GM12878 (cell line): ENCODE measurements at regions not wholly inside any gene's neighbourhood (a gene's known extent, or its start where the extent isn't known, plus 50 kb on each side); places are given as distances from the start of the nearest gene placed in this dataset.

ENCODE experiments used
- ATAC-seq: fragments of 200-7000 bp; cut with Tn5 transposase; 3 replicates; pipeline ENCODE4 v1.9.1; 2020; ENCODE audit warnings: mild to moderate bottlenecking, moderate library complexity
- BruUV-seq: library from RNA; stranded (reverse); fragments of 400-500 nt; replicated peaks from 2 replicates; lab custom pipeline; 2021; lab: Mats Ljungman, UMichigan
- CTCF ChIA-PET: fragments of 300-600 bp; sonication (Branson Sonifier 250); formaldehyde crosslinking; extraction: SDS; loops from one replicate; lab custom pipeline; 2021; ENCODE audit warnings: inconsistent platforms; lab: Yijun Ruan, JAX
- POLR2A ChIA-PET: fragments of 350-600 bp; formaldehyde crosslinking; extraction: SDS; loops from one replicate; lab custom pipeline; 2021; ENCODE audit warnings: inconsistent platforms; lab: Charles Lee
- RAD21 ChIA-PET: fragments of 300-600 bp; sonication (Branson Sonifier 250); formaldehyde crosslinking; loops from one replicate; lab custom pipeline; 2023; ENCODE audit warnings: antibody characterized with exemption; ENCODE audit not compliant: unreplicated experiment; lab: Charles Lee
- SMC1A ChIA-PET: fragments of 300-600 bp; sonication (Branson Sonifier 250); formaldehyde crosslinking; loops from one replicate; lab custom pipeline; 2023; ENCODE audit not compliant: unreplicated experiment, uncharacterized antibody; lab: Charles Lee
- DNase-seq: peaks from one replicate; pipeline ENCODE4 v3.0.0-alpha.2; 2011; ENCODE audit warnings: low read depth, low spot score
- FAIRE-seq: peaks from 3 replicates; lab custom pipeline; 2011; peaks lifted over from hg19 to GRCh38; lab: Jason Lieb, UNC
- H2AFZ ChIP-seq: 2 replicates; pipeline ENCODE4 v1.6.0; 2011; ENCODE audit warnings: low read depth, low read length, control low read depth; ENCODE audit not compliant: control insufficient read depth
- H3K27ac ChIP-seq: 2 replicates; pipeline ENCODE4 v1.5.1; 2011; ENCODE audit warnings: control low read depth; ENCODE audit not compliant: control insufficient read depth, insufficient read depth
- H3K27me3 ChIP-seq, 2 experiments: replicated peaks in 1 of 2; 2 replicates each; pipeline versions ENCODE4 v1.6.0 to v1.6.1; 2011; ENCODE audit warnings: low read length in 1 of 2; ENCODE audit not compliant: control insufficient read depth in 2 of 2, insufficient read depth in 2 of 2
- H3K36me3 ChIP-seq, 2 experiments: 2 replicates each; pipeline ENCODE4 v1.5.1; 2011; ENCODE audit warnings: low read length in 1 of 2; ENCODE audit not compliant: control insufficient read depth in 2 of 2, insufficient read depth in 2 of 2
- H3K4me1 ChIP-seq: 2 replicates; pipeline ENCODE4 v1.6.1; 2011; ENCODE audit warnings: mild to moderate bottlenecking, low read length, moderate library complexity, mixed read lengths; ENCODE audit not compliant: control insufficient read depth, insufficient read depth
- H3K4me2 ChIP-seq: 2 replicates; pipeline ENCODE4 v1.6.0; 2011; ENCODE audit warnings: control low read depth; ENCODE audit not compliant: control insufficient read depth, insufficient read depth
- H3K4me3 ChIP-seq: fragments of 200-600 bp; sonication (generic); 2 replicates; pipeline ENCODE4 v1.5.1; 2016
- H3K79me2 ChIP-seq: 2 replicates; pipeline ENCODE4 v1.6.0; 2011; ENCODE audit warnings: low read length; ENCODE audit not compliant: control insufficient read depth, insufficient read depth
- H3K9ac ChIP-seq: 2 replicates; pipeline ENCODE4 v1.8.0; 2011; ENCODE audit warnings: low read length, control low read depth, mixed read lengths; ENCODE audit not compliant: control insufficient read depth, insufficient read depth
- H3K9me3 ChIP-seq: replicated peaks from 3 replicates; pipeline ENCODE4 v1.5.1; 2011; ENCODE audit warnings: mild to moderate bottlenecking, low read length; ENCODE audit not compliant: control insufficient read depth, insufficient read depth
- H4K20me1 ChIP-seq: 2 replicates; pipeline ENCODE4 v1.6.0; 2011; ENCODE audit not compliant: control insufficient read depth, insufficient read depth
- CREB1 ChIP-seq: IDR thresholded peaks from 2 replicates; pipeline ENCODE4 v1.6.1; 2012; ENCODE audit warnings: low read depth, mild to moderate bottlenecking, inconsistent platforms
- NBN ChIP-seq: fragments of 450-650 bp; IDR thresholded peaks from 2 replicates; pipeline ENCODE4 v1.6.1; 2016
- NFIC ChIP-seq: IDR thresholded peaks from 2 replicates; pipeline ENCODE4 v1.6.1; 2012; ENCODE audit warnings: low read depth, mild to moderate bottlenecking, inconsistent platforms, low read length, moderate library complexity
- NFYA ChIP-seq: IDR thresholded peaks from 2 replicates; pipeline ENCODE4 v1.6.1; 2011; ENCODE audit warnings: low read depth, mild to moderate bottlenecking, low read length, improper control_type of control experiment, borderline replicate concordance
- RB1 ChIP-seq: fragments of 450-650 bp; formaldehyde crosslinking; IDR thresholded peaks from 2 replicates; pipeline ENCODE4 v1.6.1; 2017; ENCODE audit warnings: mild to moderate bottlenecking, borderline replicate concordance
- SRF ChIP-seq, 2 experiments: IDR thresholded peaks; 2 replicates each; pipeline ENCODE4 v1.6.1; 2011; ENCODE audit warnings: low read depth in 2 of 2, low read length in 2 of 2, mild to moderate bottlenecking in 1 of 2, moderate library complexity in 1 of 2
- TAF1 ChIP-seq: IDR thresholded peaks from 2 replicates; pipeline ENCODE4 v1.6.1; 2011; ENCODE audit warnings: mild to moderate bottlenecking, low read depth, low read length, borderline replicate concordance
- TCF12 ChIP-seq: IDR thresholded peaks from 2 replicates; pipeline ENCODE4 v1.6.1; 2011; ENCODE audit warnings: low read depth, mild to moderate bottlenecking, low read length
- ZSCAN29 ChIP-seq: fragments of 450-650 bp; IDR thresholded peaks from 2 replicates; pipeline ENCODE4 v1.6.1; 2017; ENCODE audit warnings: mild to moderate bottlenecking, moderate library complexity
- WGBS: methylation state at CpG from one replicate; pipeline ENCODE4 v1.1.6; 2016; ENCODE audit warnings: low lambda C conversion rate; ENCODE audit not compliant: insufficient replicate concordance, insufficient coverage; ENCODE audit errors: missing lambda C conversion rate; 5-methylcytosine and 5-hydroxymethylcytosine counted together
- in situ Hi-C: fragments of 300-500 bp; cut with MboI; formaldehyde crosslinking; loops from 9 replicates; pipeline ENCODE4 v1.14.3; 2018; ENCODE audit warnings: mixed read lengths
- intact Hi-C: fragments of 100-400 bp; cut with micrococcal nuclease; formaldehyde crosslinking; loops from one replicate; pipeline ENCODE4 v1.14.2; 2022; ENCODE audit not compliant: unreplicated experiment
- TF ChIP-seq, protein P1 (sequence below): fragments of 450-650 bp; IDR thresholded peaks from 2 replicates; pipeline ENCODE4 v1.6.1; 2017; ENCODE audit warnings: low read depth, mild to moderate bottlenecking, moderate library complexity
- TF ChIP-seq, protein P2 (sequence below): fragments of 450-650 bp; IDR thresholded peaks from 2 replicates; pipeline ENCODE4 v1.6.1; 2017; ENCODE audit warnings: mild to moderate bottlenecking, low read depth, inconsistent platforms; ENCODE audit not compliant: poor library complexity, severe bottlenecking
- TF ChIP-seq, protein P3 (sequence below): fragments of 450-650 bp; formaldehyde crosslinking; IDR thresholded peaks from 2 replicates; pipeline ENCODE4 v1.5.0; 2022; ENCODE audit warnings: mild to moderate bottlenecking, missing genetic modification characterization
- TF ChIP-seq, protein P4 (sequence below): fragments of 450-650 bp; IDR thresholded peaks from 2 replicates; pipeline ENCODE4 v1.6.1; 2017; ENCODE audit warnings: mild to moderate bottlenecking, moderate library complexity

DNA sequence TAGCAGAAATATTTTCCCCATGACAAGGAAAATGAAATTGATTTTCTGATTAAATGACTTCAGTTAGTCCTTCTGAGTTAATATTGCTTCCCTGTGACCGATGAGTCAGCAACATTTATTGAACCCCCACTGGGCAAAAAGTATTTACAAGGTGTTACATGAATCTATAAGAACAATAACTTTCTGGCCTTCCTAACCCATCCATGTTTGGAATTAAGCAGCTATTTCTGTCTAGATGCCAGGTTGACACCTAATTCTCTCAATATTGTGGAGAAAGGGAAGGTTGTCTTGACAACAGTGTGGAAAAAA is 112.9 kb upstream of the JAZF1 start:
- intact Hi-C loops = no loop called here
- CTCF ChIA-PET = no interaction called here
- POLR2A ChIA-PET = interaction anchor here (1.5 kb wide), 1 partner anchor 27 kb away, joined by 4 read pairs; no protein-coding TSS in a partner anchor
- TF ChIP-seq SRF (IDR thresholded peaks at IDR 0.05; ENCODE audit: low read depth in 2 of 2, low read length in 2 of 2) = no peak
- TF ChIP-seq ZSCAN29 = no peak
- TF ChIP-seq, protein P1, sequence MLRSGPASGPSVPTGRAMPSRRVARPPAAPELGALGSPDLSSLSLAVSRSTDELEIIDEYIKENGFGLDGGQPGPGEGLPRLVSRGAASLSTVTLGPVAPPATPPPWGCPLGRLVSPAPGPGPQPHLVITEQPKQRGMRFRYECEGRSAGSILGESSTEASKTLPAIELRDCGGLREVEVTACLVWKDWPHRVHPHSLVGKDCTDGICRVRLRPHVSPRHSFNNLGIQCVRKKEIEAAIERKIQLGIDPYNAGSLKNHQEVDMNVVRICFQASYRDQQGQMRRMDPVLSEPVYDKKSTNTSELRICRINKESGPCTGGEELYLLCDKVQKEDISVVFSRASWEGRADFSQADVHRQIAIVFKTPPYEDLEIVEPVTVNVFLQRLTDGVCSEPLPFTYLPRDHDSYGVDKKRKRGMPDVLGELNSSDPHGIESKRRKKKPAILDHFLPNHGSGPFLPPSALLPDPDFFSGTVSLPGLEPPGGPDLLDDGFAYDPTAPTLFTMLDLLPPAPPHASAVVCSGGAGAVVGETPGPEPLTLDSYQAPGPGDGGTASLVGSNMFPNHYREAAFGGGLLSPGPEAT = no peak
- TF ChIP-seq NBN = no peak
- no peak for TF ChIP-seq NFYA
- TF ChIP-seq, protein P2, sequence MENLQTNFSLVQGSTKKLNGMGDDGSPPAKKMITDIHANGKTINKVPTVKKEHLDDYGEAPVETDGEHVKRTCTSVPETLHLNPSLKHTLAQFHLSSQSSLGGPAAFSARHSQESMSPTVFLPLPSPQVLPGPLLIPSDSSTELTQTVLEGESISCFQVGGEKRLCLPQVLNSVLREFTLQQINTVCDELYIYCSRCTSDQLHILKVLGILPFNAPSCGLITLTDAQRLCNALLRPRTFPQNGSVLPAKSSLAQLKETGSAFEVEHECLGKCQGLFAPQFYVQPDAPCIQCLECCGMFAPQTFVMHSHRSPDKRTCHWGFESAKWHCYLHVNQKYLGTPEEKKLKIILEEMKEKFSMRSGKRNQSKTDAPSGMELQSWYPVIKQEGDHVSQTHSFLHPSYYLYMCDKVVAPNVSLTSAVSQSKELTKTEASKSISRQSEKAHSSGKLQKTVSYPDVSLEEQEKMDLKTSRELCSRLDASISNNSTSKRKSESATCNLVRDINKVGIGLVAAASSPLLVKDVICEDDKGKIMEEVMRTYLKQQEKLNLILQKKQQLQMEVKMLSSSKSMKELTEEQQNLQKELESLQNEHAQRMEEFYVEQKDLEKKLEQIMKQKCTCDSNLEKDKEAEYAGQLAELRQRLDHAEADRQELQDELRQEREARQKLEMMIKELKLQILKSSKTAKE = no peak
- TF ChIP-seq TCF12 = no peak
- no peak for TF ChIP-seq CREB1
- no peak for TF ChIP-seq RB1
- TF ChIP-seq, protein P3, sequence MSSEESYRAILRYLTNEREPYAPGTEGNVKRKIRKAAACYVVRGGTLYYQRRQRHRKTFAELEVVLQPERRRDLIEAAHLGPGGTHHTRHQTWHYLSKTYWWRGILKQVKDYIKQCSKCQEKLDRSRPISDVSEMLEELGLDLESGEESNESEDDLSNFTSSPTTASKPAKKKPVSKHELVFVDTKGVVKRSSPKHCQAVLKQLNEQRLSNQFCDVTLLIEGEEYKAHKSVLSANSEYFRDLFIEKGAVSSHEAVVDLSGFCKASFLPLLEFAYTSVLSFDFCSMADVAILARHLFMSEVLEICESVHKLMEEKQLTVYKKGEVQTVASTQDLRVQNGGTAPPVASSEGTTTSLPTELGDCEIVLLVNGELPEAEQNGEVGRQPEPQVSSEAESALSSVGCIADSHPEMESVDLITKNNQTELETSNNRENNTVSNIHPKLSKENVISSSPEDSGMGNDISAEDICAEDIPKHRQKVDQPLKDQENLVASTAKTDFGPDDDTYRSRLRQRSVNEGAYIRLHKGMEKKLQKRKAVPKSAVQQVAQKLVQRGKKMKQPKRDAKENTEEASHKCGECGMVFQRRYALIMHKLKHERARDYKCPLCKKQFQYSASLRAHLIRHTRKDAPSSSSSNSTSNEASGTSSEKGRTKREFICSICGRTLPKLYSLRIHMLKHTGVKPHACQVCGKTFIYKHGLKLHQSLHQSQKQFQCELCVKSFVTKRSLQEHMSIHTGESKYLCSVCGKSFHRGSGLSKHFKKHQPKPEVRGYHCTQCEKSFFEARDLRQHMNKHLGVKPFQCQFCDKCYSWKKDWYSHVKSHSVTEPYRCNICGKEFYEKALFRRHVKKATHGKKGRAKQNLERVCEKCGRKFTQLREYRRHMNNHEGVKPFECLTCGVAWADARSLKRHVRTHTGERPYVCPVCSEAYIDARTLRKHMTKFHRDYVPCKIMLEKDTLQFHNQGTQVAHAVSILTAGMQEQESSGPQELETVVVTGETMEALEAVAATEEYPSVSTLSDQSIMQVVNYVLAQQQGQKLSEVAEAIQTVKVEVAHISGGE = no peak
- no peak for TF ChIP-seq TAF1
- TF ChIP-seq, protein P4, sequence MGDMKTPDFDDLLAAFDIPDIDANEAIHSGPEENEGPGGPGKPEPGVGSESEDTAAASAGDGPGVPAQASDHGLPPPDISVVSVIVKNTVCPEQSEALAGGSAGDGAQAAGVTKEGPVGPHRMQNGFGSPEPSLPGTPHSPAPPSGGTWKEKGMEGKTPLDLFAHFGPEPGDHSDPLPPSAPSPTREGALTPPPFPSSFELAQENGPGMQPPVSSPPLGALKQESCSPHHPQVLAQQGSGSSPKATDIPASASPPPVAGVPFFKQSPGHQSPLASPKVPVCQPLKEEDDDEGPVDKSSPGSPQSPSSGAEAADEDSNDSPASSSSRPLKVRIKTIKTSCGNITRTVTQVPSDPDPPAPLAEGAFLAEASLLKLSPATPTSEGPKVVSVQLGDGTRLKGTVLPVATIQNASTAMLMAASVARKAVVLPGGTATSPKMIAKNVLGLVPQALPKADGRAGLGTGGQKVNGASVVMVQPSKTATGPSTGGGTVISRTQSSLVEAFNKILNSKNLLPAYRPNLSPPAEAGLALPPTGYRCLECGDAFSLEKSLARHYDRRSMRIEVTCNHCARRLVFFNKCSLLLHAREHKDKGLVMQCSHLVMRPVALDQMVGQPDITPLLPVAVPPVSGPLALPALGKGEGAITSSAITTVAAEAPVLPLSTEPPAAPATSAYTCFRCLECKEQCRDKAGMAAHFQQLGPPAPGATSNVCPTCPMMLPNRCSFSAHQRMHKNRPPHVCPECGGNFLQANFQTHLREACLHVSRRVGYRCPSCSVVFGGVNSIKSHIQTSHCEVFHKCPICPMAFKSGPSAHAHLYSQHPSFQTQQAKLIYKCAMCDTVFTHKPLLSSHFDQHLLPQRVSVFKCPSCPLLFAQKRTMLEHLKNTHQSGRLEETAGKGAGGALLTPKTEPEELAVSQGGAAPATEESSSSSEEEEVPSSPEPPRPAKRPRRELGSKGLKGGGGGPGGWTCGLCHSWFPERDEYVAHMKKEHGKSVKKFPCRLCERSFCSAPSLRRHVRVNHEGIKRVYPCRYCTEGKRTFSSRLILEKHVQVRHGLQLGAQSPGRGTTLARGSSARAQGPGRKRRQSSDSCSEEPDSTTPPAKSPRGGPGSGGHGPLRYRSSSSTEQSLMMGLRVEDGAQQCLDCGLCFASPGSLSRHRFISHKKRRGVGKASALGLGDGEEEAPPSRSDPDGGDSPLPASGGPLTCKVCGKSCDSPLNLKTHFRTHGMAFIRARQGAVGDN = no peak
- no peak for TF ChIP-seq NFIC

More for the DNA sequence above, 112.9 kb upstream of the JAZF1 start:
- BruUV-seq = no TSS peak
- H3K9ac ChIP-seq = no peak overlapping the region
- FAIRE-seq (no peak), DNase-seq (no peak), ATAC-seq (no peak)
- in situ Hi-C loops = no loop called here
- no peaks in the 10 kb centered on the region for H3K79me2 ChIP-seq
- H4K20me1 ChIP-seq = no peaks in the 10 kb centered on the region
- H3K36me3 ChIP-seq = no peaks in the 10 kb centered on the region
- H3K27ac ChIP-seq = no peak overlapping the region
- no peaks in the 10 kb centered on the region for H3K4me1 ChIP-seq
- no peak overlapping the region for H3K4me2 ChIP-seq
- ChIA-PET SMC1A (no interaction called here), RAD21 (no interaction called here)
- WGBS = 0% methylated on average over 1 of the region's 1 CpG
- H2AFZ ChIP-seq = no peak overlapping the region
- H3K4me3 ChIP-seq = no peak overlapping the region
- H3K27me3 ChIP-seq = peaks cover 2 to 4% of the 10 kb centered on the region in 2 experiments; a peak in 2 of 4 replicates
- H3K9me3 ChIP-seq = no peaks in the 10 kb centered on the region
